ENCODE measurements at regions not wholly inside any gene's neighbourhood (a gene's known extent, or its start where the extent isn't known, plus 50 kb on each side); places are given as distances from the start of the nearest gene placed in this dataset.

GRCh38 chr22:27164781-27165503, 507.6 kb downstream of the MIAT start:
- TF ChIP-seq GATA3 (IDR thresholded peaks at IDR 0.05; ENCODE audit: low read depth, low read length) (no peak), GATA2 (IDR thresholded peaks at IDR 0.05; ENCODE audit: low read depth, low read length) (no peak)
